ENCODE measurements at regions not wholly inside any gene's neighbourhood (a gene's known extent, or its start where the extent isn't known, plus 50 kb on each side); places are given as distances from the start of the nearest gene placed in this dataset.

DNA sequence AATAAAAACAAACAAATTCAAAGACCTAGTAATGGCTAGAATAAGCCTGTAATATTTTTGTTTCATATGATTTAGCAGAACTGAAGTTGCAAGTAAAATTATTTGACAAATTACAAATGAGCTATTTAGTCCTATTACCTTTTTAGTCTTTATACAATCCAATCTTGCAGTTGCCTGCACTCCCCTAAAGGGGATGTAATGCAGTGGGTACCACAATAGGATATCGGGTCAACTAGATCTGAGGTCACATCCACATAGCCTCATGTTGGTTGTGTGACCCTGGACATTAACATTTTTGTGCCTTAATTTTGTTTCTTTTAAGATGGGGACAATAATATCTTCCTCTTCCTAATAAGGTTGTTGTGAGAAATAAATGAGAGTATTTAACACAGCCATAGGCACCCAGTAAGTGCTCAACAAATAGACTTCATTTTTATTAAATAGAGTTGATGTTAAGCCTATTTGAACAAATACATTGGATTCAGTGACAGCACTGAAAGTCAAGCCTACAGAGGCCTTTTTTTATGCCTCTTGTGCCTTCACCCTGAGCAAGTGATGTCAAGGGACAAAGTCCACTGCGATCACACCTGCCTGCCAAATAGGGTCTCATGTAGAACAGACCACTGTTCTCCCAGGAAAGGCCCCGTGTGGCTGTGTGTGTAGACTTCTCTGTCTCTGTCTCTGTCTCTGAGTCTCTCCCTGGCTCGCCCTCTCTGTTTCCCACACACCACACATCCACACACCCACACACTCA lies 124.8 kb downstream of the EVX1 start:
- no peak for TF ChIP-seq YY1 (IDR thresholded peaks at IDR 0.05; ENCODE audit: insufficient read depth, insufficient read length)
- no peak for TF ChIP-seq ZNF274 (IDR thresholded peaks at IDR 0.05; ENCODE audit: low read depth, low read length)
